ENCODE measurements at regions not wholly inside any gene's neighbourhood (a gene's known extent, or its start where the extent isn't known, plus 50 kb on each side); places are given as distances from the start of the nearest gene placed in this dataset.

DNA sequence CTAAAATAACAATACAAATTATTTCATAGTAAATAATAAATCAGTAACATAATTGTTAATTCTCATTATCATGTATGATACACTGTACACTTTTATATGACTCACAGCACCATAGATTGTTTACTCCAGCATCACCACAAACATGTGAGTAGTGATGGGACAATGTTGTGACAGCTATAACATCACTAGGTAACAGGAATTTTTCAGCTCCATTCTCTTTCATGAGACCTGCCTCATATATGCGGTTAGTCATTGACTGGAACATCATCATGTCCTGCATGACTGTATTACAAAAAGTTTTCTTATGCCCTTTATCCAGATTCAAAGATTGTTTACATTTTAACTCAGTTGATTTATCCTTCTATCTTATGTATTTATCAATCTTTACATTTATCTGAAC, 1530.0 kb downstream of the PCDH18 start:
- no peak for DNase-seq

- no peak for DNase-seq
Measured at GRCh38 chr4:136001791-136002190, 1530.5 kb downstream of the PCDH18 start.

- DNase-seq = no peak
Measured at GRCh38 chr4:136000246-136000645, 1532.0 kb downstream of the PCDH18 start.

GRCh38 chr4:135994360-135994759, 1537.9 kb downstream of the PCDH18 start:
- no peak for DNase-seq

- DNase-seq = no peak
Measured at GRCh38 chr4:135976860-135977259, 1555.4 kb downstream of the PCDH18 start.

- DNase-seq = peak in 2 of 3 donors; percentile 2 to 19
Measured at GRCh38 chr4:135966936-135967335, 1565.4 kb downstream of the PCDH18 start.

GRCh38 chr4:135963009-135963408, 1569.3 kb downstream of the PCDH18 start:
- no peak for DNase-seq

- no peak for DNase-seq
Measured at GRCh38 chr4:135949931-135950330, 1582.4 kb downstream of the PCDH18 start.

DNA sequence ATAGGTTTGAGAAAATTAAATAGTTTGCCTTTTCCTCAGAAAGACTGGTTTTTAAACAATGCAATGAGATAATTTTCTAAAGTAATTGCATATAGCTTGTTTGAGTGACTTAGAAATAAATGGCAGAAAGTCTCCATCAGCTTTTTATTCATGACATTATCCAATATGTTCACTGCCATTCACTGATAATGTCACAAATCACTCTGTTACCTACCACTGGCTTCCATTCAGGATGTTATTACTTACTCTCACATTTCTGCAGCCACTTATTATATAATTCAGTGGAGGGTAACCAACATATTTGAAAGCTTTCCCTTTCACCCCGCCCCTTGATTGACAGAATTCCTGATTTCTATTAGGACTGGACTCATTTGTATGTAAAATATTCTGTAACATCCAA, 1583.5 kb downstream of the PCDH18 start:
- no peak for DNase-seq

DNA sequence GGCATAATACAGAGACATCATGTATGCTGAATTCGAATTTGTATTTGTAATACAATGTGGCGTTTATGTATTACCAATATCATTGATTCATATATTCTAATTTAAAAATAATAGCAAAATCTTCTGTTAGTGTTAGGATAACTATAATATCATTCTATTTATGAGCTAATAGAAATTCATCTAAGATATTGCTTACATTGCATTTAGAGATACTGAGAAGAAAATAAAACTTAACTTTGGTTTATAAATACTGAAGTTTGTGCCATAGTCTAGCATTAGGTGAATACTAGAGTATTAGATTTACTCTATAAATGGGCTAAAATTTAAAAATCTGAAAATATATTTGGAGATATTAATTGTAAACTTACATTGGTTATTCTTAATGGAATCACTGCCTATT, 1590.6 kb downstream of the PCDH18 start:
- DNase-seq = no peak

- DNase-seq = no peak
Measured at GRCh38 chr4:135934026-135934425, 1598.3 kb downstream of the PCDH18 start.

GRCh38 chr4:135927651-135928050, 1604.6 kb downstream of the PCDH18 start:
- no peak for DNase-seq

- no peak for DNase-seq
Measured at GRCh38 chr4:135921081-135921480, 1611.2 kb downstream of the PCDH18 start.

GRCh38 chr4:135917011-135917410, 1615.3 kb downstream of the PCDH18 start:
- DNase-seq = no peak

GRCh38 chr4:135900956-135901355, 1631.3 kb downstream of the PCDH18 start:
- no peak for DNase-seq

GRCh38 chr4:135864304-135864703, 1662.7 kb upstream of the PABPC4L start:
- DNase-seq = peak in 1 of 3 donors; percentile 9

- no peak for DNase-seq
Measured at GRCh38 chr4:135840781-135841180, 1639.2 kb upstream of the PABPC4L start.

DNA sequence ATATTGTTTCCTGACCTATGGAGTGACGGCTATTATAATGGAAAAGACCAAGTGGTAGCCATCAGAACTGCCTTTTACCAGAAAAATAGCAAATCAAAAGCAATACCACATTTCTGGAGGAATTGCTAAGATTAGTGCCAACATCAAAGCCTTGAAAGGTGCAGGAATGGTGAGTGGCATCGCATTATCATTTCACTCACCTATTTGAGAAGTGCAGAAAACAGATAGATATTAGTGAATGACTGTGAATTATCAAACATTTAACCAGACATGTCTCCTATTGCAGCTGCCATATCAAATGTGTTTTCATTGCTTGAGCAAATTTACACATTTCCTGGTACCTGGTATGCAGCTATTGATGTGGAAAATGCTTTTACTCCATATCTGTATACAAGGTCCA, 1638.1 kb upstream of the PABPC4L start:
- no peak for DNase-seq

- DNase-seq = no peak
Measured at GRCh38 chr4:135838889-135839288, 1637.3 kb upstream of the PABPC4L start.

DNA sequence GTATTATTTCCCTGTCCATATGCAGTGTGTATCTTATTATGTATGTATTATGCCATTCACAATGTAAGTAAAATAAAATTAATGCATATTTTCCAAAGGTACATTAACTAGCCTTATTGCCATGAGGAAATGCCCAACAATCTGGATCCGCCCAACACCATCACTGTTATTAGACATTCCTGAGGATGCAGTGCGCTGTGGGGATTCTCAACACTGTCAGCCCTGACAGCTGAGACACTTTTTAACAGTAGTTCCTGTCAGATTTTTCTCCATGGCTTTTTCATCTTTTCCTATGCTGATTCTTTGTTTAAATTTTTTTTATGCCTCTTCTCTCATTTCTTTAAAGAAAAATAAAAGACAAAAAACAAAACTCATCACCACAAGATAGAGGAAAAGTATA, 1632.9 kb upstream of the PABPC4L start:
- DNase-seq = no peak

GRCh38 chr4:135833529-135833928, 1631.9 kb upstream of the PABPC4L start:
- DNase-seq = no peak

- no peak for DNase-seq
Measured at GRCh38 chr4:135824759-135825296, 1623.2 kb upstream of the PABPC4L start.

DNA sequence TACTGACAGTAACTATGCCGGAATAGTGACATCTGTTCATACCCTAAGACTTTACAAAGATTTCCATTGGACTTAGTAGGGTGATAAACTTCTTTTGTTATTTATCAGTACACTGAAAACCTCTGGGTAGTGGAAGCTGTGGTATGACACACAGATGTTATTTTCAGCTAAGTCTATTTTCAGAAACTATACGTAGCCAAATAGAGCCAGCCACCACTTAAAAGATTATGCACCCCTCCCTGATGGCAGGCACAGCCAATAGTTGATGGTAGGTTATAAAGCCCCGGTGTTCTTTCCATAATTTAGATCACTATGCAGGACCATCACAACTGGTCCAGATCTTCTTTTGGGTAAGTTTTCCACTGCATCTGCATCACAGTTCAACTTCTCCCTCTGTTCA, 1603.2 kb upstream of the PABPC4L start:
- DNase-seq = no peak

- DNase-seq = no peak
Measured at GRCh38 chr4:135777361-135777760, 1575.8 kb upstream of the PABPC4L start.

DNA sequence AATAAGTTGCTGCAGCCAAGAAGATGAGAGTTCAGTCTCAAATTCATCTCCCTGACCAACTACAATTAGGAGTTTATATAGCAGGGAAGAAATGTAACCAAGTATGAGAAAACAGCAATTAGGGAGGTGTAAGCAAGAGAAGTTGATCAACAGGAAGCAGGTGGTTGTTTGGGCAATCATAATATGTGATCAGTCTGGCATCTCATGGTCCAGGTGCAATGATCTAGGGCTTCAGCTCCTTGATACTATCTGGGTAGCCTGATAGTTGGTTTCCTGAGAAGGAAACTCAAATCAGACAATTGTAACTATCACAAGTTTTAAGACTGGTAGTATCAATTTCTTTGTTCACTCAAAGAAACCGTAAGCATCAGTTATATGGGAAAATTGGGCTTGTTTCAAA, 1574.3 kb upstream of the PABPC4L start:
- no peak for DNase-seq

GRCh38 chr4:135770505-135770904, 1568.9 kb upstream of the PABPC4L start:
- DNase-seq = no peak

Data from suppressor macrophage treated with lipopolysaccharide for 1 hour (primary cell).